DND-41 (cell line): ENCODE measurements at regions not wholly inside any gene's neighbourhood (a gene's known extent, or its start where the extent isn't known, plus 50 kb on each side); places are given as distances from the start of the nearest gene placed in this dataset.

Experiments
- ATAC-seq: fragments of 200-7000 bp; cut with Tn5 transposase; 3 replicates; pipeline ENCODE4 v1.9.1; 2021; ENCODE audit warnings: low read depth; ENCODE audit not compliant: insufficient read depth
- DNase-seq: peaks from one replicate; pipeline ENCODE4 v3.0.0-alpha.2; 2020
- H2AFZ ChIP-seq: 2 replicates; pipeline ENCODE4 v1.6.0; 2012; ENCODE audit warnings: low read depth, low read length
- H3K27ac ChIP-seq: 2 replicates; pipeline ENCODE4 v1.5.1; 2012; ENCODE audit warnings: low read length, inconsistent platforms
- H3K27me3 ChIP-seq: fragments of 200-600 bp; sonication (generic); 2 replicates; pipeline ENCODE4 v1.6.0; 2012; ENCODE audit warnings: low read length, mild to moderate bottlenecking, inconsistent platforms; ENCODE audit not compliant: insufficient read depth, poor library complexity
- H3K36me3 ChIP-seq: 2 replicates; pipeline ENCODE4 v1.5.1; 2012; ENCODE audit warnings: low read length, inconsistent platforms; ENCODE audit not compliant: insufficient read depth
- H3K4me1 ChIP-seq: 2 replicates; pipeline ENCODE4 v1.5.1; 2012; ENCODE audit warnings: mild to moderate bottlenecking, low read length; ENCODE audit not compliant: insufficient read depth
- H3K4me2 ChIP-seq: 2 replicates; pipeline ENCODE4 v1.6.0; 2012; ENCODE audit warnings: mild to moderate bottlenecking, moderate library complexity, low read length, inconsistent platforms; ENCODE audit not compliant: insufficient read depth
- H3K4me3 ChIP-seq, 2 experiments: fragments of 200-600 bp in 1 of 2; shearing (Covaris generic) in 1 of 2; 2 replicates each; pipeline ENCODE4 v1.5.1; 2012 to 2016; ENCODE audit warnings: inconsistent platforms in 2 of 2, low read length in 2 of 2, mild to moderate bottlenecking in 2 of 2, low read depth in 1 of 2, moderate library complexity in 1 of 2
- H3K79me2 ChIP-seq: 2 replicates; pipeline ENCODE4 v1.6.0; 2012; ENCODE audit warnings: low read length, inconsistent platforms; ENCODE audit not compliant: insufficient read depth
- H3K9ac ChIP-seq: 2 replicates; pipeline ENCODE4 v1.6.0; 2012; ENCODE audit warnings: low read depth, mild to moderate bottlenecking, inconsistent platforms, low read length, moderate library complexity
- H3K9me3 ChIP-seq: 2 replicates; pipeline ENCODE4 v1.5.1; 2012; ENCODE audit warnings: low read length, moderate library complexity, mild to moderate bottlenecking, inconsistent platforms; ENCODE audit not compliant: insufficient read depth, severe bottlenecking
- H4K20me1 ChIP-seq: 2 replicates; pipeline ENCODE4 v1.6.0; 2012; ENCODE audit warnings: low read length; ENCODE audit not compliant: insufficient read depth
- EZH2 ChIP-seq: IDR thresholded peaks from 3 replicates; pipeline ENCODE4 v1.6.1; 2012; ENCODE audit warnings: borderline replicate concordance, low read depth, mild to moderate bottlenecking, moderate library complexity, low read length, inconsistent platforms; ENCODE audit not compliant: severe bottlenecking
- TF ChIP-seq, protein P1 (sequence below): IDR thresholded peaks from 2 replicates; pipeline ENCODE4 v1.5.1; 2012; ENCODE audit warnings: borderline replicate concordance, low read length, moderate library complexity, mild to moderate bottlenecking; ENCODE audit not compliant: poor library complexity, severe bottlenecking; ENCODE audit errors: extremely low read depth

DNA sequence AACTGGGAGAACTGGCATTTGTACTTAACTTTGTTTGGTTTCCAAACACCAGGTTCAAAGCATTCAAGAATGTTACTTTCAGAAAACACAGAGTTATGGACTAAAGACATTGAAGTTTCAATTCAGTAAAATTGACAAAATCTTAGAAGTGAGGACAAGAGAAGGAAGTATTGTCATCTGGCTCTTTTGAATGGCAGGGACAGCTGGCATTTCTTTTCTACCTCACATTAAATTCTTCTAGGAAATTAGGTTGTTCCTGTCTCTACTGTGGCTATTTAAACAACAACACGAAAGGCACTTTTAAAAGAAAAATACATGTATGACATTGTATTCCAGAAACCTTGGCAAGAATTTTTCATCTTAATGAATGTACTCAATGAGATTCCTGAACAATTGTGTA is 600.0 kb upstream of the CA10 start:
- no peak for TF ChIP-seq EZH2
- TF ChIP-seq, protein P1, sequence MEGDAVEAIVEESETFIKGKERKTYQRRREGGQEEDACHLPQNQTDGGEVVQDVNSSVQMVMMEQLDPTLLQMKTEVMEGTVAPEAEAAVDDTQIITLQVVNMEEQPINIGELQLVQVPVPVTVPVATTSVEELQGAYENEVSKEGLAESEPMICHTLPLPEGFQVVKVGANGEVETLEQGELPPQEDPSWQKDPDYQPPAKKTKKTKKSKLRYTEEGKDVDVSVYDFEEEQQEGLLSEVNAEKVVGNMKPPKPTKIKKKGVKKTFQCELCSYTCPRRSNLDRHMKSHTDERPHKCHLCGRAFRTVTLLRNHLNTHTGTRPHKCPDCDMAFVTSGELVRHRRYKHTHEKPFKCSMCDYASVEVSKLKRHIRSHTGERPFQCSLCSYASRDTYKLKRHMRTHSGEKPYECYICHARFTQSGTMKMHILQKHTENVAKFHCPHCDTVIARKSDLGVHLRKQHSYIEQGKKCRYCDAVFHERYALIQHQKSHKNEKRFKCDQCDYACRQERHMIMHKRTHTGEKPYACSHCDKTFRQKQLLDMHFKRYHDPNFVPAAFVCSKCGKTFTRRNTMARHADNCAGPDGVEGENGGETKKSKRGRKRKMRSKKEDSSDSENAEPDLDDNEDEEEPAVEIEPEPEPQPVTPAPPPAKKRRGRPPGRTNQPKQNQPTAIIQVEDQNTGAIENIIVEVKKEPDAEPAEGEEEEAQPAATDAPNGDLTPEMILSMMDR = no peak
- H3K27ac ChIP-seq = no peak overlapping the region

DNA sequence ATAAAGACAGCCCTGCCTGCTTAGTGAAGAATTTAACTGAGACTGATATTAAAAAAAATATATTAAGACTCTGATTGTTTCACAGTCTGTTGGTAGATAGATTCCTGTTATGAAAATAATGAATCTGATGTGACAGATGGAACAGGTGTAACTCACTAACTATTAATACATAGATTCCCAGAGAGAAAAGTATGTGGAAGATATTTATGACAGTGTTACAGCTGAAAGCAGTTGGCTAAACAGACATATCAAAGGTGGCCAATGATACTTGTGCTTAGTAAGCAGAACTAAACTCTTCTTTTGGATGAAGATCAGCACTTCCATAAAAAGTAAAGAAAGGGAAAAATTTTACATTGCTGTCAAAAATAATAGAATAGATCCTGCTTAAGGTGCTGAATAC is 598.2 kb upstream of the CA10 start:
- H4K20me1 ChIP-seq = no peaks in the 10 kb centered on the region
- no peaks in the 10 kb centered on the region for H3K27me3 ChIP-seq
- H3K4me1 ChIP-seq = no peaks in the 10 kb centered on the region
- no peak overlapping the region for H3K4me3 ChIP-seq
- no peak overlapping the region for H3K9ac ChIP-seq
- no peak overlapping the region for H3K27ac ChIP-seq
- TF ChIP-seq EZH2 = no peak
- TF ChIP-seq, protein P1 = no peak
- ATAC-seq = no peak
- no peaks in the 10 kb centered on the region for H3K36me3 ChIP-seq
- H3K79me2 ChIP-seq = no peaks in the 10 kb centered on the region
- no peaks in the 10 kb centered on the region for H3K9me3 ChIP-seq
- no peak for DNase-seq
- no peak overlapping the region for H3K4me2 ChIP-seq
- no peak overlapping the region for H2AFZ ChIP-seq

More for the DNA sequence above, 600.0 kb upstream of the CA10 start:
- H4K20me1 ChIP-seq = no peaks in the 10 kb centered on the region
- no peak overlapping the region for H2AFZ ChIP-seq
- ATAC-seq (no peak), DNase-seq (no peak)
- H3K4me1 ChIP-seq = no peaks in the 10 kb centered on the region
- no peaks in the 10 kb centered on the region for H3K79me2 ChIP-seq
- H3K36me3 ChIP-seq = no peaks in the 10 kb centered on the region
- H3K4me2 ChIP-seq = no peak overlapping the region
- H3K27me3 ChIP-seq = no peaks in the 10 kb centered on the region
- no peak overlapping the region for H3K9ac ChIP-seq
- no peaks in the 10 kb centered on the region for H3K9me3 ChIP-seq
- H3K4me3 ChIP-seq = no peak overlapping the region

DNA sequence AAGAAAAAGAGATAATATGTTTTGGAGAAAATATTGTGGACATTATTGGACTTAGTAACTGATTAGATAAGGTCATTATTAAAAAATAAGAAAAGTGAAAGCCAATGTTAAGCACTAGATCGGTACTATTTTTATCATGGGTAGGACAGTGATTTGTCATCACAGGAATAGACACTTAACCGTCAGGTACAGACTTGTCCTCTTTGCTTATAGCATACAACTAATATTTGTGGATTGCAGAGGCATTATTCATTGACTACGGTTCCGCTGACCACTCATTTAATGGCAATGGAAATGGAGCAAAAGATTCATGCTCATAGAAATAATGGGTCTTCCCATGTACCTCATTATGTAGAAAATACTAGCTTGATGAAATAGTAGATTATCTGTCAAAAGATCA is 596.3 kb upstream of the CA10 start:
- no peaks in the 10 kb centered on the region for H3K36me3 ChIP-seq
- no peak overlapping the region for H2AFZ ChIP-seq
- H3K27ac ChIP-seq = no peak overlapping the region
- H3K4me1 ChIP-seq = no peaks in the 10 kb centered on the region
- peaks cover 3% of the 10 kb centered on the region for H3K9me3 ChIP-seq
- no peak overlapping the region for H3K9ac ChIP-seq
- no peak overlapping the region for H3K4me2 ChIP-seq
- no peaks in the 10 kb centered on the region for H4K20me1 ChIP-seq
- no peak overlapping the region for H3K4me3 ChIP-seq
- TF ChIP-seq, protein P1 = no peak
- TF ChIP-seq EZH2 = no peak
- no peak for ATAC-seq
- H3K27me3 ChIP-seq = no peaks in the 10 kb centered on the region
- H3K79me2 ChIP-seq = no peaks in the 10 kb centered on the region
- DNase-seq = no peak

DNA sequence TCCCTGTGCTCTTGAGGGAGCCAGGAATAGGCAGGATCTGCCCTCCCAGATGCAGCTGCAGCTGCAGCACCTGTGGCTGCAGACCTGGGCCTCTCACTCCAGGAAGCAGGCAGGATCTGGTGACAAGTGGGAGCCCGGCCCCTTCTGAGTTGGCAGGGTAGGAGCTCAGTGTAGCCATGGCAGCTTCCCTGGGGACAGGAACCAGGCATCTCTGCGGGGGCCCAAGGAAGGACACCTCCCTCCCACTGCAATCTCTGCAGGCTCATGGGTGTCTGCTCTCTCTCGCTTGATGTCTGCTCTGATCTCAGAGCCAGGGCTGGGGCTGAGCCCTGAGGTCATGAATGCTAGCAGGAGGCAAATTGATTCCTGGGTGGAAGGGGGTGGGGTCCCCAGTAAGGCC is 592.5 kb upstream of the CA10 start:
- Histone ChIP-seq H3K4me2 (no peak overlapping the region), H3K9ac (no peak overlapping the region), H3K27ac (no peak overlapping the region), H3K9me3 (peaks cover 3% of the 10 kb centered on the region), H3K27me3 (no peaks in the 10 kb centered on the region), H2AFZ (no peak overlapping the region), H3K4me1 (no peaks in the 10 kb centered on the region), H3K4me3 (no peak overlapping the region), H3K36me3 (no peaks in the 10 kb centered on the region), H3K79me2 (no peaks in the 10 kb centered on the region), H4K20me1 (no peaks in the 10 kb centered on the region)
- DNase-seq (no peak), ATAC-seq (no peak)
- TF ChIP-seq, protein P1 = no peak
- TF ChIP-seq EZH2 = no peak
